Liver (tissue), 7 donors: ENCODE measurements at regions not wholly inside any gene's neighbourhood (a gene's known extent, or its start where the extent isn't known, plus 50 kb on each side); places are given as distances from the start of the nearest gene placed in this dataset.

Experiments
- DNase-seq: peaks from one replicate; pipeline ENCODE4 v3.0.0-alpha.2; 2017; ENCODE audit warnings: low spot score
- H3K27ac ChIP-seq, 2 donors: one replicate each; pipeline ENCODE4 v1.7.0; 2013; ENCODE audit warnings: inconsistent platforms in 2 of 2, low read length in 2 of 2, control low read depth in 1 of 2, low read depth in 1 of 2, mild to moderate bottlenecking in 1 of 2
- H3K27me3 ChIP-seq, 4 donors: one replicate each; pipeline versions ENCODE4 v1.6.1 to v1.7.0; 2013; ENCODE audit warnings: low read length in 3 of 4, inconsistent platforms in 1 of 4, mild to moderate bottlenecking in 1 of 4, moderate library complexity in 1 of 4; ENCODE audit not compliant: control insufficient read depth in 4 of 4, insufficient read depth in 4 of 4
- H3K36me3 ChIP-seq, 4 donors: one replicate each; pipeline versions ENCODE4 v1.6.1 to v1.7.0; 2013; ENCODE audit warnings: low read length in 3 of 4, mild to moderate bottlenecking in 3 of 4, low read depth in 1 of 4, moderate library complexity in 1 of 4; ENCODE audit not compliant: control insufficient read depth in 4 of 4, insufficient read depth in 3 of 4
- H3K4me1 ChIP-seq, 4 donors: one replicate each; pipeline versions ENCODE4 v1.6.1 to v1.7.0; 2013; ENCODE audit warnings: low read length in 3 of 4, mild to moderate bottlenecking in 3 of 4, moderate library complexity in 1 of 4; ENCODE audit not compliant: control insufficient read depth in 4 of 4, insufficient read depth in 4 of 4
- H3K4me3 ChIP-seq, 3 donors: one replicate each; pipeline versions ENCODE4 v1.6.1 to v1.7.0; 2013; ENCODE audit warnings: low read length in 3 of 3, control low read depth in 1 of 3, low read depth in 1 of 3, mild to moderate bottlenecking in 1 of 3
- H3K9ac ChIP-seq, 2 donors: one replicate each; pipeline ENCODE4 v1.7.0; 2013; ENCODE audit warnings: low read length in 2 of 2, mild to moderate bottlenecking in 2 of 2, moderate library complexity in 2 of 2, control low read depth in 1 of 2, low read depth in 1 of 2
- H3K9me3 ChIP-seq, 4 donors: one replicate each; pipeline versions ENCODE4 v1.6.1 to v1.7.0; 2013; ENCODE audit warnings: low read length in 3 of 4; ENCODE audit not compliant: control insufficient read depth in 4 of 4
- ATF3 ChIP-seq: IDR thresholded peaks from 2 replicates; pipeline ENCODE4 v1.6.1; 2016; ENCODE audit warnings: antibody characterized with exemption
- EGR1 ChIP-seq, 2 donors: IDR thresholded peaks; 2 replicates each; pipeline ENCODE4 v1.6.1; 2016 to 2018; ENCODE audit warnings: antibody characterized with exemption in 2 of 2, low read depth in 2 of 2
- FOXA1 ChIP-seq: IDR thresholded peaks from 2 replicates; pipeline ENCODE4 v1.6.1; 2016; ENCODE audit warnings: antibody characterized with exemption
- FOXA2 ChIP-seq: IDR thresholded peaks from 2 replicates; pipeline ENCODE4 v1.6.1; 2016; ENCODE audit warnings: antibody characterized with exemption
- GABPA ChIP-seq, 2 donors: IDR thresholded peaks in 1 of 2; conservative IDR thresholded peaks in 1 of 2; 2 replicates each; pipeline ENCODE4 v1.6.1; 2016; ENCODE audit warnings: antibody characterized with exemption in 2 of 2, mild to moderate bottlenecking in 1 of 2, moderate library complexity in 1 of 2
- HNF4A ChIP-seq, 2 donors: conservative IDR thresholded peaks; 2 replicates each; pipeline ENCODE4 v1.6.1; 2016; ENCODE audit warnings: antibody characterized with exemption in 2 of 2, mild to moderate bottlenecking in 2 of 2
- HNF4G ChIP-seq: IDR thresholded peaks from 2 replicates; pipeline ENCODE4 v1.6.1; 2016; ENCODE audit warnings: antibody characterized with exemption
- JUND ChIP-seq, 2 donors: IDR thresholded peaks; 2 replicates each; pipeline ENCODE4 v1.6.1; 2016; ENCODE audit warnings: antibody characterized with exemption in 2 of 2
- MAX ChIP-seq: IDR thresholded peaks from 2 replicates; pipeline ENCODE4 v1.6.1; 2016; ENCODE audit warnings: antibody characterized with exemption
- NR2F2 ChIP-seq: IDR thresholded peaks from 2 replicates; pipeline ENCODE4 v1.6.1; 2016; ENCODE audit warnings: antibody characterized with exemption
- RAD21 ChIP-seq, 2 donors: IDR thresholded peaks; 2 replicates each; pipeline ENCODE4 v1.6.1; 2016; ENCODE audit warnings: antibody characterized with exemption in 2 of 2, mild to moderate bottlenecking in 2 of 2
- RXRA ChIP-seq, 2 donors: IDR thresholded peaks; 2 replicates each; pipeline ENCODE4 v1.6.1; 2017 to 2018; ENCODE audit warnings: antibody characterized with exemption in 2 of 2, mild to moderate bottlenecking in 1 of 2
- SP1 ChIP-seq: IDR thresholded peaks from 2 replicates; pipeline ENCODE4 v1.6.1; 2018; ENCODE audit warnings: antibody characterized with exemption, mild to moderate bottlenecking
- TAF1 ChIP-seq: conservative IDR thresholded peaks from 2 replicates; pipeline ENCODE4 v1.6.1; 2016; ENCODE audit warnings: antibody characterized with exemption, mild to moderate bottlenecking
- YY1 ChIP-seq: IDR thresholded peaks from 2 replicates; pipeline ENCODE4 v1.6.1; 2016; ENCODE audit warnings: antibody characterized with exemption, mild to moderate bottlenecking
- WGBS: extraction: QIAGEN DNeasy Blood & Tissue Kit; methylation state at CpG from one replicate; pipeline ENCODE4 v1.1.7; 2013; 5-methylcytosine and 5-hydroxymethylcytosine counted together
- TF ChIP-seq, protein P1 (sequence below): IDR thresholded peaks from 2 replicates; pipeline ENCODE4 v1.6.1; 2016; ENCODE audit warnings: antibody characterized with exemption
- TF ChIP-seq, protein P2 (sequence below): IDR thresholded peaks from 2 replicates; pipeline ENCODE4 v1.6.1; 2016; ENCODE audit warnings: antibody characterized with exemption, mild to moderate bottlenecking
- donor health status: healthy.
- donor health status: healthy.
- donor health status: healthy.
- donor health status: healthy.

DNA sequence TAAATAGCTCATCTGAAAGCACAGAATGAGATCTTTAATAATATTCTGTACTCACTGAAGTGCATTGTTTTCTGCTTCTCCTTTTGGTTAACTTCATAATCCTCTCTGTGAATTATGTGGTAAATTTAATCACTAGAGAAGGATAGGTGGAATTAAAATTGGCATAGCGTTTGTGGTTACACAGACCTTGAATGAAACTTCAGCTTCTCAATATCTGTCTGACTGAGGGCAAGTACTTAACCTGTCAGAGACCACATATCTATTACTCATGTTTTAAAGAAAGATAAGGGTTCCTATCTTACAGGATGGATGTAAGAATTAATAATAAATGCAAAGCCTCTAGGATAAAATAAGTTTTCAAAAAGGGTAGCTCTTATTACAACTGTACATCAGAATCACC lies 861.8 kb downstream of the TRIB2 start:
- TF ChIP-seq NR2F2, result no peak
- no peak for TF ChIP-seq HNF4A (conservative IDR thresholded peaks at IDR 0.05)
- no peak for TF ChIP-seq FOXA1
- TF ChIP-seq MAX, result no peak
- TF ChIP-seq, protein P1, sequence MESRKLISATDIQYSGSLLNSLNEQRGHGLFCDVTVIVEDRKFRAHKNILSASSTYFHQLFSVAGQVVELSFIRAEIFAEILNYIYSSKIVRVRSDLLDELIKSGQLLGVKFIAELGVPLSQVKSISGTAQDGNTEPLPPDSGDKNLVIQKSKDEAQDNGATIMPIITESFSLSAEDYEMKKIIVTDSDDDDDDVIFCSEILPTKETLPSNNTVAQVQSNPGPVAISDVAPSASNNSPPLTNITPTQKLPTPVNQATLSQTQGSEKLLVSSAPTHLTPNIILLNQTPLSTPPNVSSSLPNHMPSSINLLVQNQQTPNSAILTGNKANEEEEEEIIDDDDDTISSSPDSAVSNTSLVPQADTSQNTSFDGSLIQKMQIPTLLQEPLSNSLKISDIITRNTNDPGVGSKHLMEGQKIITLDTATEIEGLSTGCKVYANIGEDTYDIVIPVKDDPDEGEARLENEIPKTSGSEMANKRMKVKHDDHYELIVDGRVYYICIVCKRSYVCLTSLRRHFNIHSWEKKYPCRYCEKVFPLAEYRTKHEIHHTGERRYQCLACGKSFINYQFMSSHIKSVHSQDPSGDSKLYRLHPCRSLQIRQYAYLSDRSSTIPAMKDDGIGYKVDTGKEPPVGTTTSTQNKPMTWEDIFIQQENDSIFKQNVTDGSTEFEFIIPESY, result no peak
- TF ChIP-seq ATF3, result no peak
- no peak for TF ChIP-seq TAF1
- no peak overlapping the region for H3K27ac ChIP-seq
- no peak overlapping the region for H3K4me3 ChIP-seq
- 66% methylated on average over 1 of the region's 1 CpG for WGBS
- H3K9ac ChIP-seq, result no peak overlapping the region
- H3K9me3 ChIP-seq, result no peaks in the 10 kb centered on the region
- no peaks in the 10 kb centered on the region for H3K36me3 ChIP-seq
- DNase-seq, result no peak
- no peaks in the 10 kb centered on the region for H3K27me3 ChIP-seq
- no peaks in the 10 kb centered on the region for H3K4me1 ChIP-seq

- no peaks in the 10 kb centered on the region for H3K4me1 ChIP-seq
- H3K4me3 ChIP-seq, result no peak overlapping the region
- WGBS, result 76% methylated on average over 10 of the region's 10 CpGs
- TF ChIP-seq NR2F2 (no peak), RXRA (IDR thresholded peaks at IDR 0.05) (no peak), FOXA1 (no peak), EGR1 (IDR thresholded peaks at IDR 0.05; ENCODE audit: low read depth in 2 of 2) (no peak), GABPA (IDR thresholded peaks at IDR 0.05 in 1 of 2, conservative IDR thresholded peaks at IDR 0.05 in 1 of 2) (no peak), HNF4G (no peak), RAD21 (IDR thresholded peaks at IDR 0.05) (no peak), SP1 (no peak), YY1 (no peak), MAX (no peak), FOXA2 (no peak), ATF3 (no peak), JUND (IDR thresholded peaks at IDR 0.05) (no peak)
- TF ChIP-seq, protein P2, sequence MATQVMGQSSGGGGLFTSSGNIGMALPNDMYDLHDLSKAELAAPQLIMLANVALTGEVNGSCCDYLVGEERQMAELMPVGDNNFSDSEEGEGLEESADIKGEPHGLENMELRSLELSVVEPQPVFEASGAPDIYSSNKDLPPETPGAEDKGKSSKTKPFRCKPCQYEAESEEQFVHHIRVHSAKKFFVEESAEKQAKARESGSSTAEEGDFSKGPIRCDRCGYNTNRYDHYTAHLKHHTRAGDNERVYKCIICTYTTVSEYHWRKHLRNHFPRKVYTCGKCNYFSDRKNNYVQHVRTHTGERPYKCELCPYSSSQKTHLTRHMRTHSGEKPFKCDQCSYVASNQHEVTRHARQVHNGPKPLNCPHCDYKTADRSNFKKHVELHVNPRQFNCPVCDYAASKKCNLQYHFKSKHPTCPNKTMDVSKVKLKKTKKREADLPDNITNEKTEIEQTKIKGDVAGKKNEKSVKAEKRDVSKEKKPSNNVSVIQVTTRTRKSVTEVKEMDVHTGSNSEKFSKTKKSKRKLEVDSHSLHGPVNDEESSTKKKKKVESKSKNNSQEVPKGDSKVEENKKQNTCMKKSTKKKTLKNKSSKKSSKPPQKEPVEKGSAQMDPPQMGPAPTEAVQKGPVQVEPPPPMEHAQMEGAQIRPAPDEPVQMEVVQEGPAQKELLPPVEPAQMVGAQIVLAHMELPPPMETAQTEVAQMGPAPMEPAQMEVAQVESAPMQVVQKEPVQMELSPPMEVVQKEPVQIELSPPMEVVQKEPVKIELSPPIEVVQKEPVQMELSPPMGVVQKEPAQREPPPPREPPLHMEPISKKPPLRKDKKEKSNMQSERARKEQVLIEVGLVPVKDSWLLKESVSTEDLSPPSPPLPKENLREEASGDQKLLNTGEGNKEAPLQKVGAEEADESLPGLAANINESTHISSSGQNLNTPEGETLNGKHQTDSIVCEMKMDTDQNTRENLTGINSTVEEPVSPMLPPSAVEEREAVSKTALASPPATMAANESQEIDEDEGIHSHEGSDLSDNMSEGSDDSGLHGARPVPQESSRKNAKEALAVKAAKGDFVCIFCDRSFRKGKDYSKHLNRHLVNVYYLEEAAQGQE, result no peak
- TF ChIP-seq, protein P1, result no peak
- no peaks in the 10 kb centered on the region for H3K9me3 ChIP-seq
- H3K27me3 ChIP-seq, result no peaks in the 10 kb centered on the region
- no peak for DNase-seq
- H3K9ac ChIP-seq, result no peak overlapping the region
- no peaks in the 10 kb centered on the region for H3K36me3 ChIP-seq
- no peak overlapping the region for H3K27ac ChIP-seq
Measured at GRCh38 chr2:13581471-13581870, 864.7 kb downstream of the TRIB2 start.
